Liver (tissue), 8 donors: ENCODE measurements at regions not wholly inside any gene's neighbourhood (a gene's known extent, or its start where the extent isn't known, plus 50 kb on each side); places are given as distances from the start of the nearest gene placed in this dataset.

Experiments
- DNase-seq: peaks from one replicate; pipeline ENCODE4 v3.0.0-alpha.2; 2017; ENCODE audit warnings: low spot score
- H3K27ac ChIP-seq, 2 donors: one replicate each; pipeline ENCODE4 v1.7.0; 2013; ENCODE audit warnings: inconsistent platforms in 2 of 2, low read length in 2 of 2, control low read depth in 1 of 2, low read depth in 1 of 2, mild to moderate bottlenecking in 1 of 2
- H3K27me3 ChIP-seq, 4 donors: one replicate each; pipeline versions ENCODE4 v1.6.1 to v1.7.0; 2013; ENCODE audit warnings: low read length in 3 of 4, inconsistent platforms in 1 of 4, mild to moderate bottlenecking in 1 of 4, moderate library complexity in 1 of 4; ENCODE audit not compliant: control insufficient read depth in 4 of 4, insufficient read depth in 4 of 4
- H3K36me3 ChIP-seq, 4 donors: one replicate each; pipeline versions ENCODE4 v1.6.1 to v1.7.0; 2013; ENCODE audit warnings: low read length in 3 of 4, mild to moderate bottlenecking in 3 of 4, low read depth in 1 of 4, moderate library complexity in 1 of 4; ENCODE audit not compliant: control insufficient read depth in 4 of 4, insufficient read depth in 3 of 4
- H3K4me1 ChIP-seq, 4 donors: one replicate each; pipeline versions ENCODE4 v1.6.1 to v1.7.0; 2013; ENCODE audit warnings: low read length in 3 of 4, mild to moderate bottlenecking in 3 of 4, moderate library complexity in 1 of 4; ENCODE audit not compliant: control insufficient read depth in 4 of 4, insufficient read depth in 4 of 4
- H3K4me3 ChIP-seq, 3 donors: one replicate each; pipeline versions ENCODE4 v1.6.1 to v1.7.0; 2013; ENCODE audit warnings: low read length in 3 of 3, control low read depth in 1 of 3, low read depth in 1 of 3, mild to moderate bottlenecking in 1 of 3
- H3K9ac ChIP-seq, 2 donors: one replicate each; pipeline ENCODE4 v1.7.0; 2013; ENCODE audit warnings: low read length in 2 of 2, mild to moderate bottlenecking in 2 of 2, moderate library complexity in 2 of 2, control low read depth in 1 of 2, low read depth in 1 of 2
- H3K9me3 ChIP-seq, 4 donors: one replicate each; pipeline versions ENCODE4 v1.6.1 to v1.7.0; 2013; ENCODE audit warnings: low read length in 3 of 4; ENCODE audit not compliant: control insufficient read depth in 4 of 4
- CTCF ChIP-seq: fragments of 150-350 bp; IDR thresholded peaks from 2 replicates; pipeline ENCODE4 v1.5.1; 2017; ENCODE audit warnings: improper control_type of control experiment, low read depth, low read length; ENCODE audit not compliant: missing input control
- EGR1 ChIP-seq, 2 donors: IDR thresholded peaks; 2 replicates each; pipeline ENCODE4 v1.6.1; 2016 to 2018; ENCODE audit warnings: antibody characterized with exemption in 2 of 2, low read depth in 2 of 2
- FOXA1 ChIP-seq: IDR thresholded peaks from 2 replicates; pipeline ENCODE4 v1.6.1; 2016; ENCODE audit warnings: antibody characterized with exemption
- FOXA2 ChIP-seq: IDR thresholded peaks from 2 replicates; pipeline ENCODE4 v1.6.1; 2016; ENCODE audit warnings: antibody characterized with exemption
- GABPA ChIP-seq, 2 donors: IDR thresholded peaks in 1 of 2; conservative IDR thresholded peaks in 1 of 2; 2 replicates each; pipeline ENCODE4 v1.6.1; 2016; ENCODE audit warnings: antibody characterized with exemption in 2 of 2, mild to moderate bottlenecking in 1 of 2, moderate library complexity in 1 of 2
- HNF4A ChIP-seq, 2 donors: conservative IDR thresholded peaks; 2 replicates each; pipeline ENCODE4 v1.6.1; 2016; ENCODE audit warnings: antibody characterized with exemption in 2 of 2, mild to moderate bottlenecking in 2 of 2
- HNF4G ChIP-seq: IDR thresholded peaks from 2 replicates; pipeline ENCODE4 v1.6.1; 2016; ENCODE audit warnings: antibody characterized with exemption
- JUND ChIP-seq, 2 donors: IDR thresholded peaks; 2 replicates each; pipeline ENCODE4 v1.6.1; 2016; ENCODE audit warnings: antibody characterized with exemption in 2 of 2
- NR2F2 ChIP-seq: IDR thresholded peaks from 2 replicates; pipeline ENCODE4 v1.6.1; 2016; ENCODE audit warnings: antibody characterized with exemption
- RAD21 ChIP-seq, 2 donors: IDR thresholded peaks; 2 replicates each; pipeline ENCODE4 v1.6.1; 2016; ENCODE audit warnings: antibody characterized with exemption in 2 of 2, mild to moderate bottlenecking in 2 of 2
- RXRA ChIP-seq, 2 donors: IDR thresholded peaks; 2 replicates each; pipeline ENCODE4 v1.6.1; 2017 to 2018; ENCODE audit warnings: antibody characterized with exemption in 2 of 2, mild to moderate bottlenecking in 1 of 2
- SP1 ChIP-seq: IDR thresholded peaks from 2 replicates; pipeline ENCODE4 v1.6.1; 2018; ENCODE audit warnings: antibody characterized with exemption, mild to moderate bottlenecking
- TAF1 ChIP-seq: conservative IDR thresholded peaks from 2 replicates; pipeline ENCODE4 v1.6.1; 2016; ENCODE audit warnings: antibody characterized with exemption, mild to moderate bottlenecking
- YY1 ChIP-seq: IDR thresholded peaks from 2 replicates; pipeline ENCODE4 v1.6.1; 2016; ENCODE audit warnings: antibody characterized with exemption, mild to moderate bottlenecking
- ZBTB33 ChIP-seq: IDR thresholded peaks from 2 replicates; pipeline ENCODE4 v1.6.1; 2016; ENCODE audit warnings: antibody characterized with exemption
- WGBS: extraction: QIAGEN DNeasy Blood & Tissue Kit; methylation state at CpG from one replicate; pipeline ENCODE4 v1.1.7; 2013; 5-methylcytosine and 5-hydroxymethylcytosine counted together
- TF ChIP-seq, protein P1 (sequence below): IDR thresholded peaks from 2 replicates; pipeline ENCODE4 v1.6.1; 2016; ENCODE audit warnings: antibody characterized with exemption
- TF ChIP-seq, protein P2 (sequence below): IDR thresholded peaks from 2 replicates; pipeline ENCODE4 v1.6.1; 2016; ENCODE audit warnings: antibody characterized with exemption, mild to moderate bottlenecking
- TF ChIP-seq, protein P3 (sequence below): IDR thresholded peaks from 2 replicates; pipeline ENCODE4 v1.6.1; 2016; ENCODE audit warnings: antibody characterized with exemption
- donor health status: healthy.
- donor health status: healthy.
- donor health status: healthy.
- donor health status: healthy.
- donor health status: healthy.

- H3K27me3 ChIP-seq = no peaks in the 10 kb centered on the region
- 51% methylated on average over 3 of the region's 3 CpGs for WGBS
- no peak overlapping the region for H3K27ac ChIP-seq
- no peak for TF ChIP-seq FOXA2
- TF ChIP-seq RXRA (IDR thresholded peaks at IDR 0.05) = no peak
- TF ChIP-seq YY1 = no peak
- TF ChIP-seq, protein P1, sequence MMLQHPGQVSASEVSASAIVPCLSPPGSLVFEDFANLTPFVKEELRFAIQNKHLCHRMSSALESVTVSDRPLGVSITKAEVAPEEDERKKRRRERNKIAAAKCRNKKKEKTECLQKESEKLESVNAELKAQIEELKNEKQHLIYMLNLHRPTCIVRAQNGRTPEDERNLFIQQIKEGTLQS = no peak
- no peak for TF ChIP-seq HNF4G
- no peak for TF ChIP-seq FOXA1
- TF ChIP-seq EGR1 (IDR thresholded peaks at IDR 0.05; ENCODE audit: low read depth in 2 of 2) = no peak
- no peak for TF ChIP-seq HNF4A (conservative IDR thresholded peaks at IDR 0.05)
- TF ChIP-seq, protein P2, sequence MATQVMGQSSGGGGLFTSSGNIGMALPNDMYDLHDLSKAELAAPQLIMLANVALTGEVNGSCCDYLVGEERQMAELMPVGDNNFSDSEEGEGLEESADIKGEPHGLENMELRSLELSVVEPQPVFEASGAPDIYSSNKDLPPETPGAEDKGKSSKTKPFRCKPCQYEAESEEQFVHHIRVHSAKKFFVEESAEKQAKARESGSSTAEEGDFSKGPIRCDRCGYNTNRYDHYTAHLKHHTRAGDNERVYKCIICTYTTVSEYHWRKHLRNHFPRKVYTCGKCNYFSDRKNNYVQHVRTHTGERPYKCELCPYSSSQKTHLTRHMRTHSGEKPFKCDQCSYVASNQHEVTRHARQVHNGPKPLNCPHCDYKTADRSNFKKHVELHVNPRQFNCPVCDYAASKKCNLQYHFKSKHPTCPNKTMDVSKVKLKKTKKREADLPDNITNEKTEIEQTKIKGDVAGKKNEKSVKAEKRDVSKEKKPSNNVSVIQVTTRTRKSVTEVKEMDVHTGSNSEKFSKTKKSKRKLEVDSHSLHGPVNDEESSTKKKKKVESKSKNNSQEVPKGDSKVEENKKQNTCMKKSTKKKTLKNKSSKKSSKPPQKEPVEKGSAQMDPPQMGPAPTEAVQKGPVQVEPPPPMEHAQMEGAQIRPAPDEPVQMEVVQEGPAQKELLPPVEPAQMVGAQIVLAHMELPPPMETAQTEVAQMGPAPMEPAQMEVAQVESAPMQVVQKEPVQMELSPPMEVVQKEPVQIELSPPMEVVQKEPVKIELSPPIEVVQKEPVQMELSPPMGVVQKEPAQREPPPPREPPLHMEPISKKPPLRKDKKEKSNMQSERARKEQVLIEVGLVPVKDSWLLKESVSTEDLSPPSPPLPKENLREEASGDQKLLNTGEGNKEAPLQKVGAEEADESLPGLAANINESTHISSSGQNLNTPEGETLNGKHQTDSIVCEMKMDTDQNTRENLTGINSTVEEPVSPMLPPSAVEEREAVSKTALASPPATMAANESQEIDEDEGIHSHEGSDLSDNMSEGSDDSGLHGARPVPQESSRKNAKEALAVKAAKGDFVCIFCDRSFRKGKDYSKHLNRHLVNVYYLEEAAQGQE = no peak
- TF ChIP-seq RAD21 (IDR thresholded peaks at IDR 0.05) = no peak
- TF ChIP-seq NR2F2 = no peak
- TF ChIP-seq TAF1 = no peak
- no peaks in the 10 kb centered on the region for H3K4me1 ChIP-seq
- H3K9ac ChIP-seq = no peak overlapping the region
- peaks cover 0 to 3% (median 0%) of the 10 kb centered on the region in 4 donors for H3K9me3 ChIP-seq
- no peaks in the 10 kb centered on the region for H3K36me3 ChIP-seq
- H3K4me3 ChIP-seq = no peak overlapping the region
- no peak for DNase-seq
These were observed 805.6 kb upstream of the EEF2KMT start for GRCh38 chr16:5903153-5903552.

DNA sequence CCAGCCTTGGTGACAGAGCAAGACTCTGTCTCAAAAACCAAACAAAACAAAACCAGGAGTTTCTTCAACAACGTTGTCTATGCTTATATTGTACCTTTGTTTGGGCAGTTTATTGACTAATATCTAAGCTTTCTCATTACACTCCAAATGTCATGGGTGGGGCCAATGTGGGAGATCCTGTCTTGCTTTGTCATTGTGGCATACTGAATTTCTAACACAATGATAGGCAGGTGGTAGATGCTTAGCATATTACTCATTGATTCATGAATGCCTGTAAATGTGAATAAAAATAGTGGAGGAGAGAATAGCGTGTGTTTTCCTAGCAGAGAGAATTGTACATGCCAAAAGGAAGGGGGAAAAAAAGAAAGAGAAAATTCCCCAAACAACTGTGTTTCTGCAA lies 802.5 kb upstream of the EEF2KMT start:
- Histone ChIP-seq H3K27me3 (no peaks in the 10 kb centered on the region), H3K4me1 (no peaks in the 10 kb centered on the region), H3K4me3 (no peak overlapping the region), H3K9ac (no peak overlapping the region), H3K36me3 (no peaks in the 10 kb centered on the region), H3K27ac (no peak overlapping the region), H3K9me3 (peaks cover 0 to 3% (median 0%) of the 10 kb centered on the region in 4 donors)
- WGBS = 66% methylated on average over 2 of the region's 2 CpGs
- no peak for DNase-seq
- TF ChIP-seq FOXA1 (no peak), FOXA2 (no peak), ZBTB33 (no peak), YY1 (no peak), SP1 (no peak), GABPA (IDR thresholded peaks at IDR 0.05 in 1 of 2, conservative IDR thresholded peaks at IDR 0.05 in 1 of 2) (no peak), RAD21 (IDR thresholded peaks at IDR 0.05) (no peak), HNF4G (no peak), HNF4A (conservative IDR thresholded peaks at IDR 0.05) (no peak), JUND (IDR thresholded peaks at IDR 0.05) (no peak), CTCF (no peak)
- TF ChIP-seq, protein P3, sequence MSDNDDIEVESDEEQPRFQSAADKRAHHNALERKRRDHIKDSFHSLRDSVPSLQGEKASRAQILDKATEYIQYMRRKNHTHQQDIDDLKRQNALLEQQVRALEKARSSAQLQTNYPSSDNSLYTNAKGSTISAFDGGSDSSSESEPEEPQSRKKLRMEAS = no peak
